Stimulated activated CD8-positive, alpha-beta memory T cell treated with anti-CD3 and anti-CD28 coated beads, Interleukin-4, amount 100 ng/mL, for 48 hours (primary cell): ENCODE measurements at regions not wholly inside any gene's neighbourhood (a gene's known extent, or its start where the extent isn't known, plus 50 kb on each side); places are given as distances from the start of the nearest gene placed in this dataset.
"Not testable (repeated sequence)": the region's sequence is repeated elsewhere in the genome, so short reads cannot be mapped to it uniquely, and the experiment has no call there.

Experiments used
- DNase-seq: peaks from one replicate; pipeline ENCODE4 v3.0.0-alpha.2; 2020

GRCh38 chr3:145671121-145671520 lies 489.9 kb downstream of the PLOD2 start:
- DNase-seq, result no peak

DNA sequence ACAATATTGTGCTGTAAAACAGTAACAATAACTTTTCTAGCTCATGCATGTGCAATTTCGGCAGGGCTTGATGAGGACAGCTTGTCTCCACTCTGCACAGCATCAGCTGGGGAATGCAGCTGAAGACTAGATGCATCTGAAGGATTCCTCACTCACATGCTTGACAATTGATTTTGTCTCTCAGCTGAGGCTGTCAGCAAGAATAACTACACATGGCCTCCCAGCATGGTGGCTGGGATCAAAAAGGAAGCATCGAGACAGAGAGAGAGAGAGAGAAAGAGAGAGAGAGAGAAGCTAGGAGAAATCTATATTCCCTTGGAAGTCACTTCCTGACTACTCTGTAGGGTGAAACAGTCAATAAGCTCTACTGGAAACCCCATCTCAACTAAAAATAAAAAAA lies 487.1 kb downstream of the PLOD2 start:
- no peak for DNase-seq

GRCh38 chr3:145678401-145678800 lies 482.6 kb downstream of the PLOD2 start:
- DNase-seq, result no peak

GRCh38 chr3:145681181-145681580 lies 479.8 kb downstream of the PLOD2 start:
- DNase-seq, result no peak

- not testable (repeated sequence) for DNase-seq
These were observed 473.0 kb downstream of the PLOD2 start for GRCh38 chr3:145687978-145688377.

GRCh38 chr3:145692751-145693150 lies 468.2 kb downstream of the PLOD2 start:
- no peak for DNase-seq

DNA sequence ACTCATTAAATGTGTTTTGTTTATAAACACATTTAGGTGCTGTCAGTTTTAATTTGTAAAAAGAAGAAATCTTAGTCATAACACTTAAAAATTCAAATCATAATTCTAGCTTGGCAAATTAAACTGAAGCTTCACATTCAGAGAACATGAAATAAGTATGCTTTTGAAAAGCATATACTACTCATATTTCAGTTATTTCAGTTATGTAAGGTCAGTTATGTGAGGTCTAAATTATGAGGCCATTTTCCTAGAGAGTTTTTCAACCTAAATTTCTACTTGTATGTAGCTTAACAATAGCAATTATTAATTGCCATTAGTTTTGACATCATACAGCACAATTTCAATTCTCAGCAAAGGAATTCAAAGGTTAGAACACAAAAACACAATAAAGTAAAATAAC lies 465.0 kb downstream of the PLOD2 start:
- no peak for DNase-seq

- no peak for DNase-seq
These were observed 462.7 kb downstream of the PLOD2 start for GRCh38 chr3:145698250-145698649.

DNA sequence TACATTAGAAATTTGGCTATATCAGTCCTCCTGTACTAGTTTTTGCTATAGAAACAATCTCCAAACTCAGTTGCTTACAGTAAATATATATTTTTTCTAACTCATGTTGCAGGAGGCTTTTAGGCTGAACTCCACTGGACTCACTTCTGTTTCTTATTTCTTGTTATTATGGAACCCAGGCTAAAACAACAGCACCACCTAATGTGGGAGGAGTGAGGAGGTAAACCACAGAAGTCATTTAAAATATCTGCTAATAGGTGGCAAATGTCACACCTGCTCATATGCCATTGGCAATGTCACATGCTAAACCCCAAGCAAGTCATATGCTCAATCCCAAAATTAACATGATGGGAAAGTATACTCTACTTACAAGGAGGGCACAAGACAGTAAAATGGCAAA lies 462.2 kb downstream of the PLOD2 start:
- DNase-seq, result no peak

DNA sequence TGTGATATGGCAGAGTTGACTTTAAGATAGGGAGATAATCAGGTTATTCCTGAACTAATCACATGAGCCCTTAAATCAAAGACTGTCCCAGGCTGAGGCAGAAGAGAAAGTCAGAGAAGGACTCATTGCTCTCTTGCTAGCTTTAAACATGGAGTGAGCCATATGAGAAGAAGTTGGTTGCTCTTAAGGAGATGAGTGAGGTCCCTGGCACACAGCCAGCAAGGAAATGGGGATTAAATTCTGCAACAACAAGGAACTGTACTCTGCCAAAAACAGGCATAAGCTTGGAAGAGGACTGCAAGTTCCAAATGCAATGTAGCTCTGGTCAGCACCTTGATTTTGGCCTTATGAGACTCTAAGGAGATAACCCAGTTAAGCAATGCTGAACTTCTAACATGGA lies 457.0 kb downstream of the PLOD2 start:
- DNase-seq, result no peak

DNA sequence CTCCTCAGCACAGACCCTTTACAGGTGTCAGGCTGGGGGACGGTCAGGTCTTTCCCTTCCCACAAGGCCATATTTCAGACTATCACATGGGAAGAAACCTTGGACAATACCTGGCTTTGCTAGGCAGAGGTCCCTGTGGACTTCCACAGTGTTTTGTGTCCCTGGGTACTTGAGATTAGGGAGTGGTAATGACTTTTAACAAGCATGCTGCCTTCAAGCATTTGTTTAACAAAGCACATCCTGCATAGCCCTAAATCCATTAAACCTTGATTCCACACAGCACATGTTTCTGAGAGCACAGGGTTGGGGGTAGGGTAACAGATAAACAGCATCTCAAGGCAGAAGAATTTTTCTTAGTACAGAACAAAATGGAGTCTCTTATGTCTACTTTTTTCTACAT lies 451.2 kb downstream of the PLOD2 start:
- not testable (repeated sequence) for DNase-seq

GRCh38 chr3:145716519-145716918 lies 444.5 kb downstream of the PLOD2 start:
- no peak for DNase-seq

GRCh38 chr3:145719114-145719513 lies 441.9 kb downstream of the PLOD2 start:
- DNase-seq, result no peak

GRCh38 chr3:145721273-145721805 lies 439.6 kb downstream of the PLOD2 start:
- DNase-seq, result no peak

DNA sequence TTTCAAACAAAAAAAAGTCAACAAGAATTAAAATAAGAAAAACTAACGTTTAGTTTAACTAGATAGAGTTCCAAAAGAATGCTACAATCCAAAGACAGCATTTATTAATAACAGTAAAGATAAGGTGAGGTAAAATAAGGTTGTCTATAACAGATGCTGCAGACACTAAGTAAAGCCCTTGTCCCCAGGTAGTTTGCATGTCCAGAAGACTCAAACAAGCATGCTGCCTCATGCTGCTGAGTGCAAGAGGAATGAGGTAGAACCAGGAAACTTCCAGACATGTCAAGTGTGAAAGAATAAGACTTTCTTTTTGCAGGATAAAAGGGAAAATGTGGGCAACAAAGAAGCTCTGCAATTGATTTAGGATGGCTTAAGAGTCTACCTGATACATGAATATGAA lies 439.2 kb downstream of the PLOD2 start:
- DNase-seq, result no peak

- DNase-seq, result no peak
These were observed 433.5 kb downstream of the PLOD2 start for GRCh38 chr3:145727476-145727875.

- no peak for DNase-seq
These were observed 425.4 kb downstream of the PLOD2 start for GRCh38 chr3:145735631-145736030.

DNA sequence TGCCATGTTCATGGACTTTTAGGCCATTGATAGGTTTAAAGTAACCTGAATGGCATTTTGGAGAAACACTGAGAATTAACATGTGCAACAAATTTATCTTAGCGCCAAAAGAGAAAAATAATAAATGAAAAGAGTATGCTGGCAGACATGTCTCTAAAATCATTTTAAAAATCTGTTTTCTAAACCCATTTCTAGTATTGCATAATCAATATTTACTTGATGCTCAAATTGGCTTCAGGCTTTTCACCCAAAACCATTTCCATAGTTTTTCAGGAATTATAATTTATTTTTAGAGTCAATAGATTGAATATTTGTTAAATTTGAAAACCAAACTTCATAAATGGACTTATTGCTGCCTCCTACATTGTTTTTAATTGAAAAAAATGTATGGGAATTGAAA lies 423.0 kb downstream of the PLOD2 start:
- no peak for DNase-seq

GRCh38 chr3:145739926-145740325 lies 421.1 kb downstream of the PLOD2 start:
- no peak for DNase-seq

GRCh38 chr3:145750657-145751056 lies 410.3 kb downstream of the PLOD2 start:
- no peak for DNase-seq

- DNase-seq, result no peak
These were observed 408.4 kb downstream of the PLOD2 start for GRCh38 chr3:145752576-145752975.

- DNase-seq, result no peak
These were observed 406.2 kb downstream of the PLOD2 start for GRCh38 chr3:145754605-145755289.

- DNase-seq, result no peak
These were observed 400.9 kb downstream of the PLOD2 start for GRCh38 chr3:145760036-145760435.

DNA sequence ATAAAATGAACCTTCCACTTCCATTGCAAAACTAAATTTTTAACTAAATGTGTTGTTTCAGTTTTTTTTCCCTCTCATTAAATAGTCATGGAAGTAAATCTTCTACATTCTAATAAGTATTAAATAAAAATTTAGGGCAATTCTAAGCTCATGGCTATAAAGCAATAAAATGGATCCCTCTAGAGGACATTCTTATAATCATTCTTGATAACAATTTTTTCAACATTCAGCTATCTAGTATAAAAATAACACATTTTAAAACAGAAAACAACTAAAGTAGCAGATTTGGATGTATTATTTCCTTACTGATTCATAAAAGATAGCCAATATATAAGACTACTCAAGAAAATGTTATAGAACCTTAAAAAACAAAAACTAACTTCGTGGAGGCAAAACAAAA lies 393.1 kb downstream of the PLOD2 start:
- DNase-seq, result no peak

DNA sequence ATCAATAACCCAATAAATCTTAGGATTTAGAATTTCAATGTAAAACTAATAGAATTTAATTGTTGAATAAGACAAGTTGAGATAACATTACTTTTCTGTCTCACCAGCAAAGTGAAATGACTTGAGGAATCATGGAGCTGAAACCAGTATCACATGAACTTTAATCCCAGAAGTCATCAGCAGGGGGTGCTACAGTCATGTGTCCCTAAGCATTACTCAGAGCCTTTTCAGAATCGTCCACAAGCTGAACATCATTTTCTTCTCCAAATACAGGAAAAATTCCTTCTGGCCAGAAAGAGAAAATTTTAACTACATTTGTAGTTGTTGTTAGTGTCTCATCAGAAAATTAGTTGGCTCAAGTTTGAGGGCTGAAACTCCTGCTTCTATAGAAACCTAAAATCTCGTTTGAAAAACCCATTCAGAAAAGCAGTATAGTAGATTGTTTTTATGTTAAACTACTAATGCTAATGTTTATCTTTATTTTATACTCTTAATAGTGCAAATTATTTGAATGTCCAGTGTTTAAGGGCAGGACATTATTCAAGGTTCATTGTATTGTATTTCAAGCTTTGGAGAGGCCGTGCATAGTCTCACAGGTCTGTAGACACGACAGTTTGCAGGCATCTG lies 384.1 kb downstream of the PLOD2 start:
- peak; percentile 25 for DNase-seq
